HS-5 (cell line): ENCODE measurements at regions not wholly inside any gene's neighbourhood (a gene's known extent, or its start where the extent isn't known, plus 50 kb on each side); places are given as distances from the start of the nearest gene placed in this dataset.
"Not testable (repeated sequence)": the region's sequence is repeated elsewhere in the genome, so short reads cannot be mapped to it uniquely, and the experiment has no call there.

Experiments
- DNase-seq: peaks from one replicate; pipeline ENCODE4 v3.0.0-alpha.2; 2012; ENCODE audit warnings: low read depth

DNA sequence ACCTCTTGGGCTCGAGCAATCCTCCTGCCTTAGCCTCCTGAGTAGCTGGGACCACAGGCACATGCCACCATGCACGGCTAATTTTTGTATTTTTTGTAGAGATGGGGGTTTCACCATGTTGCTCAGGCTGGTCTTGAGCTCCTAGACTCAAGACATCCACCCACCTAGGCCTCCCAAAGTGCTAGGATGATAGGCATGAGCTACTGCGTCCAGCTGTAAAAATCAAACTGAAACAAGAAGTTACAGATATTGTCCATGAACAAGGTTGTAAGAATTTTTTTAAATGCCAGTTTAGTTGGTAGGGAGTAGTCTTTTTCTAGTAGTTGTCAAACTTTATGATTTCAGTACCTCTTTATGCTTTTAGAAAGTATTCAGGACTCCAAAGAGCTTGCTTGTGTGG is 424.4 kb upstream of the PMFBP1 start:
- no peak for DNase-seq

DNA sequence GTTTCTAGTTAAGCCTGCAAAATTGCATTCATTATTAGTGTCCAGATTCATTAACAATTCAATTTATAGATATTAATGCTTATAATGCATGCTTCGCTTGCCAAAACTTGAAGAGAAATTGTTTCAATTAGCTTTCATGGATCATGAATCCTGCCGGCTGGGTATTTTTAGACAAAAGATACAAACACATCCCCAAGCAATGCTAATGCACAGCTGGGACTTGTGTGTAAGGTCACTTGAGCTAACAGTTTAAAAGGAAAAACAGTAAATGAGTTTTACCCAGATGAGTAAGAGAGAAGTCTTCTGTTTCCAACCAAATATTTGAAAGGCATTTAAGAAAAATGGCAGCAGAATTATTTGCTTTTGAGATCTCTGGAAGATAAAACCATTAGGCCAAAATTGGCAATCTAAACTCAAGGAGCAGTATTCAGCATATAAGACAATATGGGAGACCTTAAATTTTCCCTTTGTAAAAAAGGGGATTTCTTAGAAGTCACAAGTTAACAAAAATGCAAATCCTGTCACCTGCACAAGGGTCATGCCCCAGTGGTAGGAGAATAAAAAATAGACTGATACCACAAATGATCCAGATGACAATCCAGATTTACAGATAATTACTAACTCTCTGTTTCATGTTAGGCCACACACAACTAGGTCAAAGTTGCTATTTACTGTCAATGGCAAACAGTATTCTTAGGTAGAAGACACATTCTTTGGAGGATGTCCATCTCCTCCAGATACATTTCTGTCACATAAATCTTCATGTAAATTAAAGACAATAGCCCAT is 418.4 kb upstream of the PMFBP1 start:
- no peak for DNase-seq

DNA sequence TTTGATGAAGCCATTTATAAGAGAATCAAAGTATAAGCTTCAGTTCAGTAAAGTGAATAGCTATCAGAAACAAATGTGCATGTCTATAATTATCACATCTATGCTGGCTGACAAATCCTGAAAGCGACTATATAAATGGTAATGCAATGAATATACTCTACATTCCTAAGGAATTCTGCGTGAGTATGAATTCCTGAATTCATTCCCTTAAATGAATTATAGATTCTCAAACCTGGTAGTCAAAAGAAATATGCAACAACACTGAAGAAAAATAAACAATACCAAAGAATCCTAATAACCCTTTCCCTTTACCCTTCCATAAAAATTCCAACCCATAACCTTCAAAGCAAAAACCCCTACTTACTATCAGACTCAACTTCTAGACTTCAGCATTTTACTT is 416.6 kb upstream of the PMFBP1 start:
- no peak for DNase-seq

DNA sequence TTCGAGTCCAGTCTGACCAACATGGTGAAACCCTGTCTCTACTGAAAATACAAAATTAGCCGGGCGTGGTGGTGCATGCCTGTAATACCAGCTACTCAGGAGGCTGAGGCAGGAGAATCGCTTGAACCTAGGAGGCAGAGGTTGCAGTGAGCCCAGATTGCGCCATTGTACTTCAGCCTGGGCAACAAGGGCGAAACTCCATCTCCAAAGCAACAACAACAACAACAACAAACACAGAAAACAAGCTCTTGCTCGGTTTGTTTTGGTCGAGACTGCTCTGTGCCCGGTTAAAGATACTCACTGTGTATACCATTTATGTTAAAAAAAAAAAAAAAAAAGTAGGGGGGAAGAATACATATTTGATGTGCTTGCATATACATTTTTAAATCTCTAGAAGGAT is 406.1 kb upstream of the PMFBP1 start:
- not testable (repeated sequence) for DNase-seq

DNA sequence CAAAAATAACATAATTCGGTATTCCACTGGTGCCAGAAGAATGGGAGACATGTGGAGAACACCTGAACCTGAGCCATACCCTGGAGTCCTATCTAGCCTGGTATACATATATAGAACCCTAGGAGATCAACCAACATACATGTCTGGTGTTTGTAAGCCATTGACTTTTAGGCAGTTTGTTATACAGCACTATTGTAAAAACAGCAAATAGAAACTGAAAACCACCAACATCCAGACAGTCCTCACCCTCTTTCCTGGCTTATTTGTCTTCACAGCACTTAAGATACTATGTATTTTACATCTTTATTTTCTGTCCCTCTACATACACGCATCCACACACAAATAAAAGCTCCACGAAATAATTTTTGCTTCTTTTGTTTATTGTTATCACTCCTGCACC is 404.2 kb upstream of the PMFBP1 start:
- DNase-seq = no peak

DNA sequence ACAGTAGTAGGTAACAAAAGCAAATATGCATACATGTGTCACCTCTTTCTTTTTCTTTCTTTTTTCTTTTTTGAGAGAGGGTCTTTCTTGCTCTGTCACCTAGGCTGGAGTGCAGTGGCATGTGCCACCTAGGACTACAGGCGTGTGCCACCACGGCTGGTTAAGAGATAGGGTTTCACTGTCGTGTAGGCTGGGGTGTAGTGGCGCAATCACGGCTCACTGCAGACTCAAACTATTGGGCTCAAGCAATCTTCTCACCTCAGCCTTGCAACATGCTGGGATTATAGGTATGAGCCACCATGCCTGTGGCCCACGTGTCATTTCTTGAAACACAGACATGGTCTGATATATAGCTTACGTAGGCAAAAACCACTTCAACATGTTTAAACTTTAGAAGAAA is 397.7 kb upstream of the PMFBP1 start:
- no peak for DNase-seq

DNA sequence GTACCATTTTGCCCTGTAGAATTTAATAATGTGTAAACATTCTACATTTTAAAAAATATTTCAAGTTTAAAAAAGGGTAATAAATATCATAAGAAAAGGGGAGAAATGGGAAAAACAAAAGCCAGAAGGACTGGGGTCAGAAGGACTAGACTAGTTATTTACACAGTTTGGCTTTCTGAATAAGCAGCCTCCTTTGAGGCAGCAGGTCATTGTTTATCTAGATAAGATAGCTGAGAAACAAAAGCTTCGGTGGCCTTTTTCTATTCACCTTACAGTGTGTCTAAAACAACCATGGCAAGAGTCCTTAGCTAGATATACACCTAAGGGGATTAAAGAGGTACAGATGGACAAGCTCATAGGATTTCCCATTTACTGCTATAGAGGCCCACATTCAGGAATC is 396.5 kb upstream of the PMFBP1 start:
- no peak for DNase-seq

DNA sequence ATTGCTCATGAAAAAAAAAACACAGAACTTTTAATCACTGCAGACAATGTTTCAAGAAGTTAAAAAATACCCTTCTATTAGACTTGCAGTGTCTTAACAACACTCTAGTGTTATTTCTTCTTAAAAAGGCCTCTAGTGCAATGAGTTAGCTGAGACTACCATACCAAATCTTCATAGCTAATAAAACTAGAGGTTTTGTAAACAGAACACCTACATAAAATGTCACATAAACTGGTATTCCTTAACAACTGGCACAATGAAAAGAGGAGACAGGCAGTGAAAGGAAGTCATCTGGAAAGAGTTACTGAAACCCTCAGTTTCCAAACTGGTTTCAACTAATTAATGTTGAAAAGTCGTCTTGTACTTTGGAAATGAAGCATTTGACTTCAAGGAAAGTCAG is 394.2 kb upstream of the PMFBP1 start:
- no peak for DNase-seq

DNA sequence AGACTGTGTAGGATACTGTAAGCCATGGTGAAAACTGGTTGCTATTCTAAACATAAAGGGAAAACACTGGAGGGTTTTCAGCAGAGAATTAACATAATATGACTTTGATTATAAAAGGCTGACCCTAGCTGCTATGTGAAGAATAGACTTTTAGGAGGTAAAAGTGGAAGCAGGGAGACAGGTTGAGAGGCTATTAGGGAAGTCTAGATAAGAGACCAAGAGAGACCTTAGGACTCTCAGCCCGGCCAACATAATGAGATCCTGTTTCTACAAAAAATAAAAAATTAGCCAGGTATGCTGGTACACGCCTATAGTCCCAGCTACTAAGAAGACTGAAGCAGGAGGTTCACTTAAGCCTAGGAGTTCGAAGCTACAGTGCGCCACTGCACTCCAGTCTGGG is 393.2 kb upstream of the PMFBP1 start:
- no peak for DNase-seq

DNA sequence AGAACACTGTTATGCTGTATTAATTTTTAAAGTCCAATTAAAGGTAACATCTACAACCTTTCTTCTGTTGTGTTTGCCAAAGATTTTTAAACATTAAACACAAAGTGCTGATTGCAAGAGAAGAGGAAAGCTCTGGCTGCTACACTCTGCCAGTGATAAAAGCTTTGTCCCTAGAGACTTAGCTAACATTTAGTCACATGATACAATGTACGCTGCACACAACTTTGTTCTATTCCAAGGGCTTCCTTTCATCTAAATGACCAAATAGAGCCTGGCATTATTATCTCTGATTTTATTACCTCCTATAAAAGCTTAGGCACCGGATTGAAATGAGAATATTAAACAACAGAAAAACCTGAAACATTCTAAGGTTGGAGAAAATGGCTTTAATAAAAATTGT is 388.7 kb upstream of the PMFBP1 start:
- no peak for DNase-seq

DNA sequence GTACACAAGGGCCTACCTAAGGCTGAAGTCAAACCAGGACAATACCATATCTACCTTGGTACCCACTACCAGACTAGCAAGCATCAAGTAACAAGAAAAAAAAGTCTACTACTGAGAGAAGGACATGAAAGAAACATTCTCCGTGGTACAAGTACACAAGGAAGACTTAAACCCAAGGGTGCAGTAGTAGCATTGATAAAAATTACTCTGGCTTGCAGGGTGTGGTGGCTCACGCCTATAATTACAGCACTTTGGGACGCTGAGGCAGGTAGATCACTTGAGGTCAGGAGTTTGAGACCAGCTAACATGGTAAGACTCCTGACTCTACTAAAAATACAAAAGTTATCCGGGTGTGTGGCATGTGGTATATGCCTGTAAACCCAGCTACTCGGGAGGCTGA is 386.5 kb upstream of the PMFBP1 start:
- DNase-seq = no peak

DNA sequence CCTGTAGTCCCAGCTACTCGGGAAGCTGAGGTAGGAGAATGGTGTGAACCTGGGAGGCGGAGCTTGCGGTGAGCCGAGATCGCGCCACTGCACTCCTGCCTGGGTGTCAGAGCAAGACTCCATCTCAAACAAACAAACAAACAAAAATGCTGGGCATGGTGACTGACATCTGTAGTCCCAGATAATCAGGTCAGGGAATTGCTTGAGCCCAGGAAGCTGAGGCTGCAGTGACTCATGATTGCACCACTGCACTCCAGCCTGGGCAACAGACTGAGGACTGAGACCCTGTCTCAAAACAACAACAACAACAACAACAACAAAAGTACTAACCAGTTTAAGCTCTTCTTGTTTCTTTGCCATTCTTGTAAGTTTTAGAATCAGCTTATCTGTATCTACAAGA is 383.0 kb upstream of the PMFBP1 start:
- no peak for DNase-seq

DNA sequence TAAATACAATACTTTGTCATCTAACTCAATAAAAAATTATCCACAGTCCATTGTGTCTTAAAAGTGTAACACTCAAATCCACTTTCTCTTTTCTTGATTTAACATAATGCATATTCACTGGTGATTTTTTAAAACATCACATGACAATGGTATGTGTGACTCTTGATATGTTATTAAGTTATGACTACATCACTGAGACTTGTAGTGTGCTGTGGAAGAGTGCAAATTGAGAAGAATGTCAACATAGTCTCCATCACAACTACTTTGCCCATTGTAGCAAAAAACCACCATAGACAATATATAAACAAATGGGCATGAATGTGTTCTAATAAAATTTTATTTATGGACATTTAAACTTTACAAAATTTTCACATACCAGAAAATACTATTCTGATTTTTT is 380.7 kb upstream of the PMFBP1 start:
- DNase-seq = no peak

DNA sequence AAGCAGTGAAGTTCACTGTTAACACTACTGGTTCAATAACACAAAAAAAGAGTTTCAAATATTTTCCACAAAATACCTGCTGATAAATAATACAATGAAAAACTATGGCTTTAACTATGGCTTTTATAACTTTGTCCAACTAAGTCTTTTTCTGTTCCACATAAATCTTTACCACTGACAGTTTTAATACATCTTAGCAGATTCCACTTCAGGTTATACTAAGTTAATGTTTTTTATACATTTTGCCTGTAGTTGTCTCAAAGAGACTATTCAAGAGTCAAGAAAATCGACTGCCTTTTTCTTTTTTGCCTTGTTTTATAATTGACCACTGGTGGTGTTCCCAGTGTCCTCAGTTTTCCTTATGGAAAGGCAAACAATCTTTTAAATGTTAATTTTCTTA is 379.7 kb upstream of the PMFBP1 start:
- DNase-seq = no peak

DNA sequence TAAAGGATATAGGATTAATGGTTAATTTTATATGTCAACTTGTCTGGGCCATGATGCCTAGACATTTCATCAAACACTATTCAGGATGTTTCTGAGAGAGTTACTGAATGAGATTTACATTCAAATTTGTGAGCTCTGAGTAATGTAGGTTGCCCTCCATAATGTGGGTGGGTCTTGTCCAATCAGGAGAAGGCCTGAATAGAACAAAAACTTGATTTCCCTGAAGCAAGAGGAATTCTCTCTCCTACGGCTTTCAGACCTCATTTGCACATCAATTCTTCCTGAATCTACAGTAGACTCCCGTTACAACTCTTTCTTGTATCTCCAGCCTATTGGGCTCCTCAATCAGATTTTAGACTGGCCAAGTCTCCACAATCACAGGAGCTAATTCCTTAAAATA is 377.9 kb upstream of the PMFBP1 start:
- no peak for DNase-seq

DNA sequence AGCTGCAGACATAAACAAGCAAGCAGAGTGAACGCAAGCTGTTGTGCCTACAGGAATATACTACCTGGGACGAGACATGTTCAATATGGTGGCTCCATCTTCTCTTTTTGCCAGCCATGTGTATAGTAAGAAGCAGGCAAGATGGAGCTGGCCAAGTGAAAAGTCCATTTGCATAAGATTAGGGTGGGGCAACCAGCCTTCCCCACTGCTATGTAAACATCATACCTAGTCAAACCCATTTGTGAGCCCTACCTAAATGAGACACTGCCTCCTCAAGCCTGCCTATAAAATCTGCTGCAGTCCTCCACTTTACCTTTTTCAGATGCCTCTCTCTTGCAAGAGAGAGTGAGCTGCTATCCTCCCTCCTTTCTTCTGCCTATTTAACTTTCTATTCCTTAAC is 370.1 kb upstream of the PMFBP1 start:
- DNase-seq = no peak

DNA sequence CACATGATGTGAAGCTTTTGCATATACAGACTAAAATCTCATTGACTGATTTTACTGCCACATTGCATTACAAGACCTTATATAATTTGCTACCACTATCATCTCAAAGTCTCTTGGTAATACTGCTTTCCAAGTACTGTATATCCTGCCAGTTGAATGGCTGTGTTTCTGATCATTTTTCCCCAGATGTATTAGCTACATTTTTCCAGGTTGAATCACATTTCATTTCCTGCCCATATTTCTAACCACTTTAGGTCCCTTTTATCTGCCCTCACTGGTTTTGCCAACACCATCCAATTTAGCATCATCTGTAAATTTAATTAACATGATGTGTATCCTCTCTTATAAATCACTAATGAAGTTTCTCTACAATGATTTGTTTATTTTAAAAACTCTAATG is 365.7 kb upstream of the PMFBP1 start:
- peak; percentile 64 for DNase-seq

DNA sequence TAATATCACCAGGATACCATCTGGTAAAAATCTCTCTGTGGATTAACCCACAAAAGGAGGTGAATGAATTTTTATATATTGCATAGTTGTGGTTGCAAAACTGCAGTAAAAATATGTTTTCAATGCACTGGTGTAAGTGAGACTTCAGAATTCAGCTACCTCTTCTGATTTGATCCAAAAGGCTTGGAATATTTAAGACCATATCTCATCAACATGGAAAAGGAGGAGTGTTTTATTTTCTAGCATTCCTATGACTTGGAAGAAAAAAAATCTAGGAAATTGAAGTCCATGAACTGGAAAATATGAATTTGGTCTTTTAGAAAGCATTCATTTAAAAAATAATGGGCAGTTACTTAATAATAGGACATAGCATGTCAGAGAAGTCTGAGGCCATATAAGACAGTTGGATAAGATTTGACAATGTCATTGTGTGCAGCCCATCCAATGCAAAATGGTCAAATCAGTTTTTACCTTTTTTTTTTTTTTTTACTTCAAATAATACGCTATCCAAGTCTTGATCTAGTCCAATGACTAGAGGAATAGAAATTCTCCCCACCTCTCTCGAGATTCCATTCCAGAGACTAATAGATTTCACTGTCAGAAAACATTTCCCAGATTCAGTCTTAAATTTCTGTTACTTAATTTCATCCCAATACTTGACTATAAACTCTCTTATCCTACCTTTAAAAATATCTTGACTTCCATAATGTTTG is 364.9 kb upstream of the PMFBP1 start:
- DNase-seq = peak; percentile 40

DNA sequence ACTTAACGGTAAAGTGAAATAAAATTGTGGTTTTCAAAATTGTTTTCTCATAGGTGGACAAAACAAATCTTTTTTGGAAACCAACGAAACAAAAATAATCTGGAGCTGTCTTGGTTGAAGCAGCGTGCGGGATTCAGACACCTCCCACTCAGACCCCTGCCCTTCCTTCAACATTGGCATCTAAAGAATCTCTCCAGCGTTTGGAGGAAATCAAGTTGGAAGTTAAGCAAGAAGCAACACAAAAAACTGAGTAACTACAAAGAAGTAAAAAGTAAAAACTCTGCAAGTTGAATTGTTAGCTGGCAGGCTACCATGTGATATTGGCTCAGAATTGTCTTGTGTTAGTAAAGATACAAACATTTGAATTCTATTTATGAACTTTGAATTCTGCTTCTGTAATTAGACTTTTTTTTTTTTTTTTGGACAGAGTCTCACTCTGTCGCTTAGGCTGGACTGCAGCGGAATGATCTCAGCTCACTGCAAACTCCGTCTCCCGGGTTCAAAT is 361.0 kb upstream of the PMFBP1 start:
- no peak for DNase-seq

DNA sequence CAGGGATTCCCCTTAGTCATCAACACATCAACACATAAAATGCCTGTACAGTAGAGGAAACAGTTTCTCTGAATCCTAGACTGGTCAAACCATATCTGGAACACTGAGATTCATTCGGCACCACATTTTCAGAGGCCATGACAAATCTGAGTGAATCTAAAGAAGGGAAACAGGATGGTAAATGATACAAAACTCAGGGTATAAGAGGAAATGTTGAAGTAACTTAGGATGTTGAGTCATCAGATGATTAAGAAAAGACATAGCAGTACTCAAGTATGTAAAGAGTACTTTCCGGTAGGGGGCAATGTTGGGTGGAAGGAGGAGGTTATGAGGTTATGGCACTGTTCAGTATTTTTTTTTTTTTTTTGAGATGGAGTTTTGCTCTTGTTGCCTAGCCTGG is 358.5 kb upstream of the PMFBP1 start:
- peak; percentile 64 for DNase-seq

DNA sequence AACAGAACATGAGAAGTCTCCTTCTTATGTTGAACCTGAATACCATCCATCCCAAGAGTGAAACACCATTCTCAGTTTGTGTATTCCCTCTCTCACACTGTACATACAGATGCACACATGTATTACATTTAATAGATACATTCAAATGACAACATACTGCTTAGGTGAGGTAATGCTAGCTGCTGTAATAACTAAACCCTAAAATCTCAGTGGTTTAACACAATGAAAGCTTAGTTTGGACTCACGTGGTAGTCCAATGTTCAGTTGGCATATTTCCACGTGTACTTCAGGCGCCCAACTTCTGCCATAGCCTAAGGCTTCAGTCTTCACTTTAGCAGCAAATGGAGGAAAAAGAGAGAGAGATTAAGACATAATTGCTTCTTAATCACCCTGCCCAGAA is 351.1 kb upstream of the PMFBP1 start:
- DNase-seq = no peak

DNA sequence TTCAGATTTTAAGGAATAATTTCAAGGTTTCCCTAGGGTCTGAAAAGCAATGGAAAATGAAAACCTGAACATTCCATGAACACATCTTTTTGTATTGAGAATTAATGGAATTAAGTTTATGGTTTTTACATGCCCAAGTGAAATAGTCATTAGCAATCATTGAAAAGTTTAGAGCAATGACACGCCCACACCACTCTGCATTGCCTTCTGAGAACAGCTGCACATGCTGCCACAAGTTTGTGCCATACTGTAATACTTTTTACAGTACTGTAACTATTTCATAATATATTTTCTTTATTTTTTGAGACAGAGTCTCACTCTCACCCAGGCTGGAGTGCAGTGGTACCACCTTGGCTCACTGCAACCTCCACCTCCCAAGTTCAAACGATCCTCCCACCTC is 345.2 kb upstream of the PMFBP1 start:
- DNase-seq = no peak

DNA sequence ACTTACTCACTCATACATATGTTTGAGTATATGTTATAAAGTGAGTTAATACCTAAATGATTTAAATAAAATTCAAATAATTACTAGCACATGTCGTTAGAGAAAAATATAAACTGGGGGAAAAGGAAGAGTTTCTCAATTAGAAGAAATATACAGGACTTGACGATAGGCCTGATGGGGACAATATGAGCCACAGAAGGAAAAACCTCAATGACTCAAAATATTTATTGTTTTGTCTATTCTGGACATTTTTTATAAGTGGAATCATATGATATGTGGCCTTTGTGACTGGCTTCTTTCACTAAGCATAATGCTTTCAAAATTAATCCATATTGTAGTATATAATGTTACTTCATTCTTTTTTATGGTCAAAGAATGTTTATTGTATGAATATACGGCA is 339.2 kb upstream of the PMFBP1 start:
- DNase-seq = no peak

DNA sequence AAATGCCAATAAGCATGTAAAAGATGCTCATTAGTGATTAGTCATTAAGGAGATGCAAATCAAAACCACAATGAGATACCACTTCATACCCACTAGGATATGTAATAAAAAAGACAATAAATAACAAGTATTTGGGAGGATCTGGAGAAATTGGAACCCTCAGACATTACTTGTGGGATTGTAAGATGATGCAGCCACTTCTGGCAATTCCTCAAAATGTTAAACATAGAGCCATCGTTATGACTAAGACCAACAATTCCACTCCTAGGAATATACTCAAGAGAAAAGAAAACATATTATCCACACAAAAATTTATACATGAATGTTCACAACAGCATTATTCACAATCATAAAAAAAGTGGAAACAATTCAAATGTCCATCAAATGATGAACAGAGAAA is 336.2 kb upstream of the PMFBP1 start:
- DNase-seq = no peak
